IPS DF 4.7 (cell line): ENCODE measurements at regions not wholly inside any gene's neighbourhood (a gene's known extent, or its start where the extent isn't known, plus 50 kb on each side); places are given as distances from the start of the nearest gene placed in this dataset.
"Not testable (repeated sequence)": the region's sequence is repeated elsewhere in the genome, so short reads cannot be mapped to it uniquely, and the experiment has no call there.

Experiments used
- DNase-seq: peaks from one replicate; pipeline ENCODE4 v3.0.0-alpha.2; 2013; ENCODE audit warnings: low spot score; ENCODE audit errors: extremely low read depth

DNA sequence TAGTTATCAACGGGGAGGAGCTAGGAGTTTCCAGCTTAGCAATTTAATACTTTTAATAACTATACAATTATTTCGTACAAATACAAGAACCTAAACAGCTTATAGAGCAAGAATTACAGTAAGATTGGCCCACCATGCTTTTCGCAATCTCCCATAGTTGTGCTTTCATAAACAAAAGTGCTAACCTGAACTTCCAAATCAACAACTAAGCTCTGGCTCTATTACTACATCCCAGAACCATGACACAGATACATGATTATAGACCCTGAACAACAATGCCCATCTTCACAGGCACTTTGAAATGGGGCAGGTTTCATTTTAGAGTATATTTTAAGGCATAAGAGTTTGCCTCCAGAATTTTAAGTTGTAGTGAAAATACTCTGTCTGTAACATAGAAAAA lies 203.5 kb downstream of the DMRTA1 start:
- DNase-seq: no peak

GRCh38 chr9:22650946-22651345 lies 204.3 kb downstream of the DMRTA1 start:
- DNase-seq: no peak

DNA sequence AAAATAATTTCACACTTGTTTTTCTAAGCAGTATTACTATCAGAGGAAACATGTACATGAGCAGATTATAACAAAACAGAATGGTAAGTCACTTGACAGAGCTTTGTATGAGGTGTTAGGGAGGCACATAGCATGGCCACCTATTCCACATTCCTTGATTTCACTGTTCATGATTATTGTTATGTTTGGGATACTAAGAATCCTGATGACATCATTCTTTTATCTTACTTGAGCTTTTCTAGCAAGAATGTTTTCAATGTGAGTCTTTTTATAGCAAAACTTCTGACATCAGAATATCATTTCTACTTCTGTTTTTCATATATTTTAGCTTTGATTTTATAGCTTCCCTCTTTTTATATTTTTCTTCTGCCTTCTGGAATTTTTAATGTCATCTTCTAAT lies 208.2 kb downstream of the DMRTA1 start:
- no peak for DNase-seq

- no peak for DNase-seq
Observed at GRCh38 chr9:22657713-22658112, 211.1 kb downstream of the DMRTA1 start.

GRCh38 chr9:22658484-22658883 lies 211.9 kb downstream of the DMRTA1 start:
- DNase-seq: not testable (repeated sequence)

DNA sequence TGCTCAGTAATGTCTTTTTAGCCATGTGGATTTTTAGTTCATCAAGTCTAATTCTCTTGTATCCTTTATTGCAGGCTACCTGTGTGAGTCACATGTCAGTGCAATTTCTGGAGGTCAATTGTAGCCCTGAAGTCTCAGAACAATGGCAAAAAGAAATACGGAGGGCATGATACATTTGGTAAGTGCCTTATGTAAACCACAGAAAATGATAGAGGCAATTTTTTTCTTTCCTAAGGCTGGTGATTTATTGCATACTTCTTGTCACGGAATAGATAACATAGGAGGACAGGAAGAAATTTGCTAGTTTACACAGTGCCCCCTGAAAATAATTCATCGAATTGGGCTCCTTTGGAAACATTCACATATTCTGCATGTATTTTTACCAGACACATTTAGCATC lies 235.9 kb downstream of the DMRTA1 start:
- DNase-seq: no peak

GRCh38 chr9:22682961-22683699 lies 236.5 kb downstream of the DMRTA1 start:
- no peak for DNase-seq

DNA sequence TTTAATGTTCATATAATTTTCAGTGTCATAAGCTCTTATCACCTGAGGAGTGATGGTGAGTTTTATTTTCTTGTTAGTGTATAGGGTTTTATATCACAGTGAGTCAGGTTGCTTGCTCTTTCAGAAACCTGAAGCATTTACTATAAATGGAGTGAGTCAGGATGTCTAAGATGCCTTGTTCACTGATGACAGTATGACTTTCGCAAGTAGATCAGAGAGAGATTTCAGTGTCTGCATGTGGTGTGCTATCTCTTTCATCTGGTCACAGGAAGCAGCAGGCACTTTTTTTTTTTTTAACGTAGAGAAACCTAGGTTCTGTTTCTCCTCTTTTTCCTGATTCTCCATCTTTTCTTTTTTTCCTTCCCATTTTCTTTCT lies 237.1 kb downstream of the DMRTA1 start:
- no peak for DNase-seq

DNA sequence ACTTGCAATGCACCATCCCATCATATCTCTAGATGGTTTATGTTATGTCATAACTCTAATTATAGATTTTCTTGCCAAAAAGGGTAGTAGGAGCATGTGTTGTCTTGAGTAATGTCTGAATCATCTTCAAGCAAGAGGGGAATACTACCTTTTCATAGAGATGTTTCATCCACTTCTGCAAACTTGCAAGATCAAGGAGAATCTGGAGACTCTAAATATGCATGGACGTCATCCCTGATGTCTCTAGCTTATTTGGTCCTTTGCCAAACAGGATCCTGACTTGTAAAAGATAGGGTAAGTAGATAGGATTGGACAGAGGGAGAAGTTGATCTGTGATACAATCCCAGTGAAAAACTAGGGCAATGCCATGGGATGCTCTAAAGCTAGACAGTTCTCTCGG lies 246.5 kb downstream of the DMRTA1 start:
- no peak for DNase-seq

DNA sequence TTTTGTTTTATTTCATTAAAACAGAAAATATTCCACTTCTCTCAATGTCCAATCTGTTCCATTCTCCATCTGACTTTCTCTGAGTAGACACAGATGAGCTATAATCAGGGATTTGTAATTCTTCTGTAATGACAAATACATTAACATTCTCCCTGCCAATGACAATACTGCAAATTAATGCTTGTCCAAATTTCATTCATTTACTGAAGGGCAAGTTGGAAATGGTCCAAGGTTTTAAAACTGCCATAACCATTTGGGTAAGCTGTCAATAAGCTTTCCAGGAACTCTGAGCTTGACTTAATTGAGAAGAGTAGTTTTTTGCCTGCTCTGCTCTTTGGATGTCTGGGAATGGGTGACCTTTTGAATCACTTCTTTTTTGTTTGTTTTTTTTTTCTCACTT lies 253.5 kb downstream of the DMRTA1 start:
- no peak for DNase-seq

- DNase-seq: no peak
Observed at GRCh38 chr9:22718653-22719052, 272.0 kb downstream of the DMRTA1 start.

GRCh38 chr9:22722492-22722891 lies 275.9 kb downstream of the DMRTA1 start:
- no peak for DNase-seq

- no peak for DNase-seq
Observed at GRCh38 chr9:22731786-22732185, 285.2 kb downstream of the DMRTA1 start.

GRCh38 chr9:22739712-22740111 lies 293.1 kb downstream of the DMRTA1 start:
- no peak for DNase-seq

GRCh38 chr9:22740781-22741180 lies 294.2 kb downstream of the DMRTA1 start:
- no peak for DNase-seq

DNA sequence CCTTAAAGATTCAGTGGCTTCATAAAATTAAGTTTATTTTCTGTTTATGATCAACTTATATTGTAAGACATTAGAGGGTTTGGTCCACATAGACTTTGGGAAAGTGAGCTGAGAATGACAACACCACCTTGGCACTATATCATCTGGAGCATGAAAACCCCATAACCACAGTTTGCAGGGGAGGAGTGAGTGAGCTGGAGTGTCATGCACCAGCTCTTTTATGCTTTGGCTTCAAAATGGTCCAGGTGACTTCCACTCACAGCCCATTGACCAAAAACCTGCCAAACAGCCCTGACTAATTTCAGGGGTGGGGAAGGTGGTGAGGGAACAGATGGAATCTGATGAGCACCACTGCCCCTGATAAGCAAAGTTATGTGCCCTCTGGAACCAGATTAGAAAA lies 295.8 kb downstream of the DMRTA1 start:
- no peak for DNase-seq

- DNase-seq: no peak
Observed at GRCh38 chr9:22773501-22774220, 327.0 kb downstream of the DMRTA1 start.

DNA sequence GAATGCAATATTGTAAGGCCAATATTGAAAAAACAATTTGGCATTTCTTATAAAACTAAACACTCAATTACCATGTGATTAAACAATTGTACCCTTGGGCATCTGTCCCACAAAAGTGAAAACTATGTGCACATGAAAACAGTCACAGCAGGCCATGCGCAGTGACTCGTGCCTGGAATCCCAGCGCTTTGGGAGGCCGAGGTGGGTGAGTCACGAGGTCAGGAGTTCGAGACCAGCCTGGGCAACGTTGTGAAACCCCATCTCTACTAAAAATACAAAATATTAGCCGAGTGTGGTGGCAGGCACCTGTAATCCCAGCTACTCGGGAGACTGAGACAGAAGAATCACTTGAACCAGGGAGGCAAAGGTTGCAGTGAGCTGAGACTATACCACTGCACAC lies 343.7 kb downstream of the DMRTA1 start:
- no peak for DNase-seq

GRCh38 chr9:22808876-22809275 lies 362.3 kb downstream of the DMRTA1 start:
- no peak for DNase-seq

DNA sequence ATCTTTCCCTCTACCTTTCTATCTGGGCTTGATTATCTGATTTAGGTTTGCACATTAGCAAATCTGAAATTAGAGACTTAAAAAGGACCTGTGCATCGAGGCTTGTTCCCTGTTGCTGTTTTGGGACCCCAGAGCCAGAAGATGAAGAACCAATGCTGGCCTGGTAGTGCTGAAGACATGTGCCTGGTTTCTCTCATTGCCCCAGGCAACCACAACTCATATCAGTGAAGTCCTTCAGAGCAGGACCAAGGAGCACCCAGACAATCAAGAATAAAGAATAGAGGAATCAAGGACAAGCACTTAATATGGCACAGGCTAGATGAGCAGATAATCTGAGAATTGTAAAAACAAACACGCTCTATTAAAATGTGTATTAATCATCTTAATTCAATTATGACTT lies 362.7 kb downstream of the DMRTA1 start:
- DNase-seq: no peak

GRCh38 chr9:22813529-22813928 lies 366.9 kb downstream of the DMRTA1 start:
- DNase-seq: no peak

- DNase-seq: no peak
Observed at GRCh38 chr9:22815246-22815645, 368.6 kb downstream of the DMRTA1 start.

- DNase-seq: no peak
Observed at GRCh38 chr9:22817181-22817580, 370.6 kb downstream of the DMRTA1 start.
